ENCODE measurements at regions not wholly inside any gene's neighbourhood (a gene's known extent, or its start where the extent isn't known, plus 50 kb on each side); places are given as distances from the start of the nearest gene placed in this dataset.

- DNase-seq (ENCODE audit: low spot score) = no peak
- 73% methylated on average over 2 of the region's 2 CpGs for WGBS (ENCODE audit: low lambda C conversion rate, missing lambda C conversion rate)
- H3K9me3 ChIP-seq (ENCODE audit: low read depth) = no peaks in the 10 kb centered on the region
- H3K4me3 ChIP-seq = no peak overlapping the region
- peaks cover 10% of the 10 kb centered on the region for H3K4me1 ChIP-seq (ENCODE audit: insufficient read depth)
- no peak overlapping the region for H2AFZ ChIP-seq
- H3K9me2 ChIP-seq (replicated peaks; ENCODE audit: insufficient read depth) = no peaks in the 10 kb centered on the region
- H4K20me1 ChIP-seq (ENCODE audit: insufficient read depth, poor library complexity, severe bottlenecking) = no peaks in the 10 kb centered on the region
- no peak overlapping the region for H3K4me2 ChIP-seq
- no peak for TF ChIP-seq EZH2 (IDR thresholded peaks at IDR 0.05; ENCODE audit: borderline replicate concordance)
- no peak for TF ChIP-seq CTCF (IDR thresholded peaks at IDR 0.05; ENCODE audit: poor library complexity)
- TF ChIP-seq EZH2phosphoT487 (IDR thresholded peaks at IDR 0.05; ENCODE audit: low read depth, severe bottlenecking, unreplicated experiment) = no peak
- no peaks in the 10 kb centered on the region for H3K36me3 ChIP-seq (replicated peaks; ENCODE audit: insufficient read depth, low read depth)
- no peaks in the 10 kb centered on the region for H3K79me2 ChIP-seq
- no peak overlapping the region for H3K27ac ChIP-seq
- H3K27me3 ChIP-seq = no peaks in the 10 kb centered on the region
Measured at GRCh38 chr12:94788298-94788697, 137.9 kb upstream of the TMCC3 start.

GRCh38 chr12:94786906-94787305, 136.5 kb upstream of the TMCC3 start:
- Histone ChIP-seq H3K27ac (no peak overlapping the region), H3K4me2 (no peak overlapping the region), H4K20me1 (ENCODE audit: insufficient read depth, poor library complexity, severe bottlenecking) (no peaks in the 10 kb centered on the region), H3K4me1 (ENCODE audit: insufficient read depth) (no peaks in the 10 kb centered on the region), H3K79me2 (no peaks in the 10 kb centered on the region), H2AFZ (no peak overlapping the region), H3K27me3 (no peaks in the 10 kb centered on the region), H3K36me3 (replicated peaks; ENCODE audit: insufficient read depth, low read depth) (no peaks in the 10 kb centered on the region), H3K4me3 (no peak overlapping the region), H3K9me2 (replicated peaks; ENCODE audit: insufficient read depth) (no peaks in the 10 kb centered on the region), H3K9me3 (ENCODE audit: low read depth) (no peaks in the 10 kb centered on the region)
- DNase-seq (ENCODE audit: low spot score) = no peak
- no peak for TF ChIP-seq CTCF (IDR thresholded peaks at IDR 0.05; ENCODE audit: poor library complexity)
- TF ChIP-seq EZH2phosphoT487 (IDR thresholded peaks at IDR 0.05; ENCODE audit: low read depth, severe bottlenecking, unreplicated experiment) = no peak
- no peak for TF ChIP-seq EZH2 (IDR thresholded peaks at IDR 0.05; ENCODE audit: borderline replicate concordance)
- 81% methylated on average over 6 of the region's 6 CpGs for WGBS (ENCODE audit: low lambda C conversion rate, missing lambda C conversion rate)

GRCh38 chr12:94783862-94784261, 133.5 kb upstream of the TMCC3 start:
- H3K27ac ChIP-seq = no peak overlapping the region
- H3K4me3 ChIP-seq = no peak overlapping the region
- 46% methylated on average over 1 of the region's 1 CpG for WGBS (ENCODE audit: low lambda C conversion rate, missing lambda C conversion rate)
- H3K4me1 ChIP-seq (ENCODE audit: insufficient read depth) = no peaks in the 10 kb centered on the region
- no peaks in the 10 kb centered on the region for H3K9me2 ChIP-seq (replicated peaks; ENCODE audit: insufficient read depth)
- no peaks in the 10 kb centered on the region for H3K9me3 ChIP-seq (ENCODE audit: low read depth)
- no peak for TF ChIP-seq CTCF (IDR thresholded peaks at IDR 0.05; ENCODE audit: poor library complexity)
- no peak for TF ChIP-seq EZH2 (IDR thresholded peaks at IDR 0.05; ENCODE audit: borderline replicate concordance)
- TF ChIP-seq EZH2phosphoT487 (IDR thresholded peaks at IDR 0.05; ENCODE audit: low read depth, severe bottlenecking, unreplicated experiment) = no peak
- no peaks in the 10 kb centered on the region for H3K36me3 ChIP-seq (replicated peaks; ENCODE audit: insufficient read depth, low read depth)
- H4K20me1 ChIP-seq (ENCODE audit: insufficient read depth, poor library complexity, severe bottlenecking) = no peaks in the 10 kb centered on the region
- no peak overlapping the region for H3K4me2 ChIP-seq
- no peaks in the 10 kb centered on the region for H3K27me3 ChIP-seq
- no peak overlapping the region for H2AFZ ChIP-seq
- no peak for DNase-seq (ENCODE audit: low spot score)
- H3K79me2 ChIP-seq = no peaks in the 10 kb centered on the region

GRCh38 chr12:94783343-94783742, 133.0 kb upstream of the TMCC3 start:
- DNase-seq (ENCODE audit: low spot score) = no peak
- no peak overlapping the region for H3K4me3 ChIP-seq
- no peaks in the 10 kb centered on the region for H3K79me2 ChIP-seq
- no peaks in the 10 kb centered on the region for H4K20me1 ChIP-seq (ENCODE audit: insufficient read depth, poor library complexity, severe bottlenecking)
- no peaks in the 10 kb centered on the region for H3K9me3 ChIP-seq (ENCODE audit: low read depth)
- H3K4me1 ChIP-seq (ENCODE audit: insufficient read depth) = no peaks in the 10 kb centered on the region
- no peaks in the 10 kb centered on the region for H3K27me3 ChIP-seq
- no peak overlapping the region for H3K4me2 ChIP-seq
- WGBS (ENCODE audit: low lambda C conversion rate, missing lambda C conversion rate) = 54% methylated on average over 3 of the region's 3 CpGs
- TF ChIP-seq CTCF (IDR thresholded peaks at IDR 0.05; ENCODE audit: poor library complexity) = no peak
- TF ChIP-seq EZH2 (IDR thresholded peaks at IDR 0.05; ENCODE audit: borderline replicate concordance) = no peak
- no peak for TF ChIP-seq EZH2phosphoT487 (IDR thresholded peaks at IDR 0.05; ENCODE audit: low read depth, severe bottlenecking, unreplicated experiment)
- no peaks in the 10 kb centered on the region for H3K9me2 ChIP-seq (replicated peaks; ENCODE audit: insufficient read depth)
- no peak overlapping the region for H2AFZ ChIP-seq
- H3K36me3 ChIP-seq (replicated peaks; ENCODE audit: insufficient read depth, low read depth) = no peaks in the 10 kb centered on the region
- H3K27ac ChIP-seq = no peak overlapping the region

Data from hepatocyte (in vitro differentiated cells).